ENCODE measurements at regions not wholly inside any gene's neighbourhood (a gene's known extent, or its start where the extent isn't known, plus 50 kb on each side); places are given as distances from the start of the nearest gene placed in this dataset.

DNA sequence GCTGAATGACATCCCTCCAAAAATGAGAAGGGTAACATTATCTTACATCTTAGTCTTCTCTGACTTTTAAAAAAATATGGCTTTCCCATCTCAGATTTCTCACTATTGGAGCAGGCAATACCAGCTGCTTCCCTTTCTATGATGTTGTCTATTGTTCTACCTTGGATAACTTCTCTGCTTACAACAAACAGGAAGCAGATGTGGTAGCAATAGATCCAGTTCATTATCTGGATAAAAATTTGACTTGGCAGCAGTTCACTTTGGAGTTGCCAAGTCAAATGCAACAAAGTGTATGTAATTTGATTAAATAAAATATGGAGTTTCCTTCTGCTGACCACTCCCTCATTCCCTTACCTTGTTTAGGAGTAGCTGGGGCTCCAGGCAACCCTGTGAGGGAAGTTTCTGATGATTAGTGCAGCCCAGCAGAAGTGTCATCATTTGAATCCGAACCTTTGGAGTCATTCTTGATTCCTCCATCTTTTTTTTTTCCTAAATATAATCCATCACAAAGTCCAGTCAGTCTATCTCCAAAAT lies 72.0 kb upstream of the GPRIN3 start:
- TF ChIP-seq, protein P1, sequence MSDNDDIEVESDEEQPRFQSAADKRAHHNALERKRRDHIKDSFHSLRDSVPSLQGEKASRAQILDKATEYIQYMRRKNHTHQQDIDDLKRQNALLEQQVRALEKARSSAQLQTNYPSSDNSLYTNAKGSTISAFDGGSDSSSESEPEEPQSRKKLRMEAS (IDR thresholded peaks at IDR 0.05; ENCODE audit: insufficient read depth, insufficient read length), result no peak
- TF ChIP-seq FOS (IDR thresholded peaks at IDR 0.05; ENCODE audit: borderline replicate concordance, insufficient read depth, low read length) (no peak), POLR2AphosphoS5 (IDR thresholded peaks at IDR 0.05; ENCODE audit: insufficient read depth, low read depth, low read length) (no peak), EZH2 (IDR thresholded peaks at IDR 0.05; ENCODE audit: borderline replicate concordance, low read depth, low read length, severe bottlenecking) (no peak), GATA2 (IDR thresholded peaks at IDR 0.05; ENCODE audit: insufficient read depth, insufficient read length, low read depth, low read length) (no peak), MYC (IDR thresholded peaks at IDR 0.05; ENCODE audit: low read depth, low read length) (no peak), JUN (IDR thresholded peaks at IDR 0.05; ENCODE audit: borderline replicate concordance, insufficient read depth, insufficient read length, low read depth) (no peak), POLR2A (IDR thresholded peaks at IDR 0.05; ENCODE audit: low read depth, low read length) (no peak)
- TF ChIP-seq, protein P2, sequence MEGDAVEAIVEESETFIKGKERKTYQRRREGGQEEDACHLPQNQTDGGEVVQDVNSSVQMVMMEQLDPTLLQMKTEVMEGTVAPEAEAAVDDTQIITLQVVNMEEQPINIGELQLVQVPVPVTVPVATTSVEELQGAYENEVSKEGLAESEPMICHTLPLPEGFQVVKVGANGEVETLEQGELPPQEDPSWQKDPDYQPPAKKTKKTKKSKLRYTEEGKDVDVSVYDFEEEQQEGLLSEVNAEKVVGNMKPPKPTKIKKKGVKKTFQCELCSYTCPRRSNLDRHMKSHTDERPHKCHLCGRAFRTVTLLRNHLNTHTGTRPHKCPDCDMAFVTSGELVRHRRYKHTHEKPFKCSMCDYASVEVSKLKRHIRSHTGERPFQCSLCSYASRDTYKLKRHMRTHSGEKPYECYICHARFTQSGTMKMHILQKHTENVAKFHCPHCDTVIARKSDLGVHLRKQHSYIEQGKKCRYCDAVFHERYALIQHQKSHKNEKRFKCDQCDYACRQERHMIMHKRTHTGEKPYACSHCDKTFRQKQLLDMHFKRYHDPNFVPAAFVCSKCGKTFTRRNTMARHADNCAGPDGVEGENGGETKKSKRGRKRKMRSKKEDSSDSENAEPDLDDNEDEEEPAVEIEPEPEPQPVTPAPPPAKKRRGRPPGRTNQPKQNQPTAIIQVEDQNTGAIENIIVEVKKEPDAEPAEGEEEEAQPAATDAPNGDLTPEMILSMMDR (IDR thresholded peaks at IDR 0.05; ENCODE audit: extremely low read depth in 1 of 2, insufficient read depth in 1 of 2, low read depth in 1 of 2, low read length in 2 of 2), result no peak
- Histone ChIP-seq H3K9me1 (replicated peaks; ENCODE audit: control insufficient read depth, extremely low read depth, insufficient read depth, low read length) (no peaks in the 10 kb centered on the region), H3K36me3 (ENCODE audit: control insufficient read depth in 2 of 2, extremely low read depth in 1 of 2, insufficient read depth in 2 of 2, low read length in 2 of 2) (no peaks in the 10 kb centered on the region), H2AFZ (ENCODE audit: low read depth, low read length) (no peak overlapping the region), H3K27me3 (ENCODE audit: control insufficient read depth in 2 of 2, insufficient read depth in 2 of 2, low read length in 2 of 2) (peaks cover 5% of the 10 kb centered on the region in 2 experiments), H3K27ac (ENCODE audit: insufficient read depth, low read depth, low read length) (no peak overlapping the region), H4K20me1 (replicated peaks; ENCODE audit: control insufficient read depth, extremely low read depth, insufficient read depth, low read length) (no peaks in the 10 kb centered on the region), H3K4me3 (replicated peaks in 1 of 3; ENCODE audit: insufficient read depth in 1 of 3, low read depth in 1 of 3, low read length in 3 of 3) (no peak overlapping the region), H3K9ac (replicated peaks; ENCODE audit: extremely low read depth, insufficient read depth, low read length) (no peak overlapping the region), H3K4me1 (ENCODE audit: control insufficient read depth, extremely low read depth, insufficient read depth, low read length) (peaks cover 8% of the 10 kb centered on the region), H3K9me3 (replicated peaks; ENCODE audit: control insufficient read depth, insufficient read depth, low read length) (no peaks in the 10 kb centered on the region), H3K79me2 (ENCODE audit: control insufficient read depth, insufficient read depth, low read length) (no peaks in the 10 kb centered on the region), H3K4me2 (ENCODE audit: insufficient read depth, low read length) (no peak overlapping the region)
- intact Hi-C loops (cut with micrococcal nuclease), result no loop called here
- DNase-seq (ENCODE audit: low read depth, low spot score), result peak; percentile 84
- ChIA-PET POLR2A (no interaction called here), CTCF (interaction anchor here (1.0 to 1.1 kb wide), 2 partner anchors 17 to 46 kb away, joined by 3 read pairs; no protein-coding TSS in a partner anchor)
- dilution Hi-C loops (cut with MboI; ENCODE audit: extremely low pct_ligation_motif_present, low sequenced_read_pairs), result no loop called here
- FAIRE-seq, result peak; percentile 62
- no TSS peak for BruUV-seq (replicated peaks)
